Iris pigment epithelial cell (primary cell): ENCODE measurements at regions not wholly inside any gene's neighbourhood (a gene's known extent, or its start where the extent isn't known, plus 50 kb on each side); places are given as distances from the start of the nearest gene placed in this dataset.
"Not testable (repeated sequence)": the region's sequence is repeated elsewhere in the genome, so short reads cannot be mapped to it uniquely, and the experiment has no call there.

Source experiments
- DNase-seq: peaks from one replicate; pipeline ENCODE4 v3.0.0-alpha.2; 2011; ENCODE audit warnings: low read depth

- no peak for DNase-seq
These were observed 470.6 kb downstream of the PRDM9 start for GRCh38 chr5:23977997-23978396.

DNA sequence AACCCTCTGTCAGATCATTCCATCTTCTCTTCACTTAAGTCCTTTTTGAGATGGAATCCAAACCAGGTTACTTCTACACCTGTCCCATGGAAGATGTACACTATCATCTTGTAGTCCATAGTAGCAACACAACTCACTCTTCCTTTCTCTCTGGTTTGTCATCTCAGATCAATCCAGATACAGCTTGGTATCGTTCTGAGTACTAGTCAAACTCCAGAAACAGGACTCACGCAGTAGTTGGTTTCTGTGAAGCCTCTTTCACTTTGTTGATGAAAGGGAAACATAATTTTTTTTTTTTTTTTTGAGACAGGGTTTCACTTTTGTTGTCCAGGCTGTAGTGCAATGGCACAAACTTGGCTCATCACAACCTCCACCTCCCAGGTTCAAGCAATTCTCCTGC is 484.0 kb downstream of the PRDM9 start:
- no peak for DNase-seq

- DNase-seq: no peak
These were observed 487.4 kb downstream of the PRDM9 start for GRCh38 chr5:23994581-23995370.

GRCh38 chr5:23996525-23996924 is 489.1 kb downstream of the PRDM9 start:
- DNase-seq: no peak

- no peak for DNase-seq
These were observed 498.0 kb downstream of the PRDM9 start for GRCh38 chr5:24005384-24005783.

DNA sequence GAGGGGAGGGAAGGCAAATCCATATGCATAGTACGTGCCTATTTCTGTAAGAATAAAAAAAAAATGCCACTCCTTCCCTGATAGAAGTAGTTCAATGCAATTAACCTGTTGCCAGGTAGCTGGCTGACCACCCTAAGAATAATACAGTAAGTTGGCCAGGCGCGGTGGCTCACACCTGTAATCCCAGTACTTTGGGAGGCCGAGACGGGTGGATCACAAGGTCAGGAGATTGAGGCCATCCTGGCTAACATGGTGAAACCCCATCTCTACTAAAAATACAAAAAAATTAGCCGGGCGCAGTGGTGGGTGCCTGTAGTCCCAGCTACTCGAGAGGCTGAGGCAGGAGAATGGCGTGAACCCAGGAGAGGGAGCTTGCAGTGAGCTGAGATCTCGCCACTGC is 510.3 kb downstream of the PRDM9 start:
- DNase-seq: not testable (repeated sequence)

- DNase-seq: no peak
These were observed 518.9 kb downstream of the PRDM9 start for GRCh38 chr5:24026288-24026687.

DNA sequence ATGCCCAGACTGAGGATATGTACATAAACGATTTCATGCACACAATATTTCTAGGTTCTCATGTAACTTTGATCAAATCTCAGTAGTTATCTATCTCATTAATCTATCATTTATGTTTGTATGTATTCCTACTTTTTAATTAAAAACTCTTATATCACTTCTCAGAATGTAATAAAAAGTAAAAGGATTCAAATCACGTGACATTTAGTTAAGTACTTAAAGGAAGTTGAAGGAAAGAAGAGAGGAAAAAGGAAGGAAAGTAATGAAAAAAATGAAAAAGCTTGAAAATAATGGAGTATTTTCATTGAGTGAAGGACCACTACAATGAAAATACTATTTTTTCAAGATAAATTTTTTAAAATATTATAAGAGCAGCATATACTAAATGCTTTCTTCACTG is 535.3 kb downstream of the PRDM9 start:
- no peak for DNase-seq

GRCh38 chr5:24045046-24045445 is 537.6 kb downstream of the PRDM9 start:
- DNase-seq: no peak

GRCh38 chr5:24053737-24054136 is 546.3 kb downstream of the PRDM9 start:
- DNase-seq: no peak

- peak; percentile 1 for DNase-seq
These were observed 551.6 kb downstream of the PRDM9 start for GRCh38 chr5:24059006-24059405.

- no peak for DNase-seq
These were observed 552.3 kb downstream of the PRDM9 start for GRCh38 chr5:24059716-24060115.

DNA sequence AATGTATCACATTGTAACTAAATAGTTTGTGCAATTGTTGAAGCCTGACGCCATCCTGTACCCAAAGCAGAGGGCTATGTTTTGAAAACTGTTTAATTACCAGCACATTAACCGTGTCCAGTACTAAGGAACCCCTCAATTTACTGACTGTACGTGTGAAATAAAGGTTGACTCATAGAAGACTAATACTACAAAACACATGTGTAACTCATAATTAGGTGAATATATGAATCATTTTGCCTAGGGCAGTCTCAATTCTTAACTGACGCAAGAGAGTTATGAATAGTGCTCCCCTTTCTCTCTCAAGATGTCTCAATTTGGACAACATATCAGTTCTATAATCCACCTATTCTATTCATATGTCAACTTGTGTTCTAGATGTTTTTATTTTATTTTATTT is 558.4 kb downstream of the PRDM9 start:
- no peak for DNase-seq

GRCh38 chr5:24067208-24067607 is 559.8 kb downstream of the PRDM9 start:
- no peak for DNase-seq

DNA sequence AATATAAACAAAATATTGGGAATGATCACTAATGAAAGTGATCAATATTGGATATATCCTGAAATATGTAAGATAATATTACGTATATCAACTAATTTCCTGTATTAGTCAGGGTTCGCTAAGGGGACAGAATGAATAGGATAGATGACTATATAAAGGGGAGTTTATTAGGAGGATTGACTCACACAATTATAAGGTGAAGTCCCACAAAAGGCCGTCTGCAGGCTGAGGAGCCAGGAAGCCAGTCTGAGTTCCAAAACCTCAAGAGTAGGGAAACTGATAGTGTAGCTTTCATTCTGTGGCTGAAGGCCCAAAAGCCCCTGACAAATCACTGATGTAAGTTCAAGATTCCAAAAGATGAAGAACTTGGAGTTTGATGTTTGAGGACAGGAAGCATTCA is 561.1 kb downstream of the PRDM9 start:
- no peak for DNase-seq

GRCh38 chr5:24073107-24073506 is 565.7 kb downstream of the PRDM9 start:
- no peak for DNase-seq

GRCh38 chr5:24080046-24080445 is 564.7 kb downstream of the CDH10 start:
- DNase-seq: no peak

- peak; percentile 0 for DNase-seq
These were observed 550.6 kb downstream of the CDH10 start for GRCh38 chr5:24094081-24094679.

DNA sequence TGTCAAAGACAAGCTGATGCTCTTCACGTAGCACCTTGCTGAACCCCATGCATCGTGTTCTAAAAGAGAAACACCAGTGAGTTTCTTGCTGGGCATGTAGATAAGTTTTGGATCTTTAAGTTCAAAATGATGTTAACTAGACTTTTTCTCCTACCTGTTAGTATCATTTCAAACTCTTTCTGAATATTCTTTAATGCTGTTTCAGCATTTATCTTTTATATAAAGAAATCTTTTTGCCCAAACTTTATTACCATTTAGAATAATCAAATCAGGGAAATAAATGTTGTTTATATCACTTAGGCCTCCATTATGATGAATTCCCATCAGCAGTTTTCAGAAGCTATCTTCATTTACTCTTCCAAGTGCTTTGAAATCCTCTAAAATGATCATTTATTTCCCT is 542.8 kb downstream of the CDH10 start:
- DNase-seq: no peak

DNA sequence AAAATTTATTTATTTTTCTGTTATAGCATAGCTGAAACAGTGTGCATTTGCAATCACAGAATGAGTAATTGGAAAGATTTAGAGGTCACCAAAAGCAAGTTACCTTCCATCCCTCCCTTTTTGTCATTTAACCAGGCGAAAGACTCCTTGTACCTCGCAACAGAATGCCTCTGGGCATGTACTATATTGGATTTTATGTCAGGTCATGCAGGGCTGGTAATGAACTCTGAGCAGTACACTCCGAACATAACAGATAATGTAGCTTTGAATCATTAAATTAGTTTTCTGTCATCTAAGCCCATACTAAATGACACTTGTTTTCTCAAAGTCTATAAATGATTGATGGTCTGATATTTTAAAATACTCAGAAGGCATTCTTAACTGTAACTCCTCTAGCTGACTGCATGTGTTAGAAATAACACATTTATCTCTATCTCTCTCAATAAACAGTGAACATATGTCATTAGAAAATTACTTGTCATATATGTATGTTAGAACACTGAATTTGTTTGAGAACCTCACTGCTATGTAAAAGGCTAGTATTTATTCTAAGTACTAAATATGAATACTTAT is 541.2 kb downstream of the CDH10 start:
- DNase-seq: no peak

GRCh38 chr5:24110004-24110615 is 534.7 kb downstream of the CDH10 start:
- DNase-seq: peak; percentile 17

DNA sequence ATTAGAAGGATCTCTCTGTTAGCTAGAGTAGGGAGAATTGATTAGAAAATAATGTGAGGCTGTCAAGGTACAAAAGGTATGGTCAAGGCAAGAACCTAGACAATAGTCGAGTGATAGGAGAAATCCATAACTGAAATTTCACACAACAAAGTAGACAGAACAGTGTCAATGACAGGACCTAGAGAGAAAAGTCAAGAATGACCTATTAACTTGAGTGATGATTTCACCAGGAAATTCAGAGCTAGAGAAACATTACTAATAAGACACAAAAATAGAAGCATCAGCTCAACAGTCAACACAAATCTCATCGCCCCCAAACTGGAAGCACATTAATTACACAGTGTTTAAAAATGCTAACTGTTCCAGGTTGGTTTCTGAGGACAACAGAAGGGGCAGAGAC is 532.4 kb downstream of the CDH10 start:
- no peak for DNase-seq

DNA sequence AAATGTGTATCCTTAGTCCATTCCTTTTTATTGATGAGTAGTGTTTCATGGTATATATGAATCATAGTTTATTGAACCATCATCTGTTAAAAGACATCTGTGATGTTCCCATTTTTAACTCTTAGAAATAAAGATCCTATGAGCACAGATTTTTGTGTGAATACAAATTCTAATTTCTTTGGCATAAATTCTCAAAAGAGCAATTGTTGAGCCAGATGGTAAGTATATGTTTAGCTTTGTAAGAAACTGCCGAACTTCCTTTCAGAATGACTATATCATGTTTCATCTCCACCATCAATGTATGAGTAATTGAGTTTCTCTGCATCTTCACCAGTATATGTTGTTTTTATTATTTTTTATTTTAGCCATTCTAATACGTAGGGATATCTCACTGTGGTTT is 526.4 kb downstream of the CDH10 start:
- no peak for DNase-seq
